HCEC 1CT (cell line): ENCODE measurements at regions not wholly inside any gene's neighbourhood (a gene's known extent, or its start where the extent isn't known, plus 50 kb on each side); places are given as distances from the start of the nearest gene placed in this dataset.
"Not testable (repeated sequence)": the region's sequence is repeated elsewhere in the genome, so short reads cannot be mapped to it uniquely, and the experiment has no call there.

Source experiments
- DNase-seq: peaks from one replicate; pipeline ENCODE4 v3.0.0-alpha.2; 2017

- DNase-seq, result no peak
These were observed 54.5 kb upstream of the HTR4 start for GRCh38 chr5:148708854-148709253.

- no peak for DNase-seq
These were observed 57.6 kb upstream of the HTR4 start for GRCh38 chr5:148711961-148712360.

GRCh38 chr5:148713735-148714508 is 59.6 kb upstream of the HTR4 start:
- DNase-seq, result no peak

- DNase-seq, result no peak
These were observed 62.4 kb upstream of the HTR4 start for GRCh38 chr5:148716716-148717115.

- DNase-seq, result no peak
These were observed 63.3 kb upstream of the HTR4 start for GRCh38 chr5:148717668-148718067.

- no peak for DNase-seq
These were observed 65.3 kb upstream of the HTR4 start for GRCh38 chr5:148719605-148720004.

GRCh38 chr5:148720257-148720656 is 65.9 kb upstream of the HTR4 start:
- no peak for DNase-seq

GRCh38 chr5:148723143-148723542 is 68.8 kb upstream of the HTR4 start:
- DNase-seq, result no peak

GRCh38 chr5:148725675-148726074 is 71.3 kb upstream of the HTR4 start:
- DNase-seq, result no peak

GRCh38 chr5:148729182-148729581 is 74.9 kb upstream of the HTR4 start:
- DNase-seq, result peak; percentile 7

- DNase-seq, result peak; percentile 34
These were observed 75.9 kb upstream of the HTR4 start for GRCh38 chr5:148730270-148730669.

- DNase-seq, result peak; percentile 83
These were observed 76.9 kb upstream of the HTR4 start for GRCh38 chr5:148730942-148731898.

- DNase-seq, result no peak
These were observed 78.4 kb upstream of the HTR4 start for GRCh38 chr5:148732692-148733091.

GRCh38 chr5:148733601-148734438 is 79.5 kb upstream of the HTR4 start:
- peak; percentile 64 for DNase-seq

- peak; percentile 5 for DNase-seq
These were observed 80.2 kb upstream of the HTR4 start for GRCh38 chr5:148734518-148734917.

- peak; percentile 2 for DNase-seq
These were observed 81.0 kb upstream of the HTR4 start for GRCh38 chr5:148735301-148735835.

GRCh38 chr5:148739023-148739422 is 84.7 kb upstream of the HTR4 start:
- no peak for DNase-seq

- DNase-seq, result no peak
These were observed 85.2 kb upstream of the HTR4 start for GRCh38 chr5:148739524-148739923.

GRCh38 chr5:148740079-148740858 is 85.9 kb upstream of the HTR4 start:
- no peak for DNase-seq

- peak; percentile 76 for DNase-seq
These were observed 85.3 kb upstream of the ADRB2 start for GRCh38 chr5:148740966-148741742.

- DNase-seq, result not testable (repeated sequence)
These were observed 84.6 kb upstream of the ADRB2 start for GRCh38 chr5:148741766-148742165.
